Stimulated activated naive CD4-positive, alpha-beta T cell treated with Interleukin-2 at 50 U/mL for 16 hours (primary cell): ENCODE measurements at regions not wholly inside any gene's neighbourhood (a gene's known extent, or its start where the extent isn't known, plus 50 kb on each side); places are given as distances from the start of the nearest gene placed in this dataset.

Source experiments
- DNase-seq: peaks from one replicate; lab custom pipeline; 2025; lab: John Stamatoyannopoulos, UW

DNA sequence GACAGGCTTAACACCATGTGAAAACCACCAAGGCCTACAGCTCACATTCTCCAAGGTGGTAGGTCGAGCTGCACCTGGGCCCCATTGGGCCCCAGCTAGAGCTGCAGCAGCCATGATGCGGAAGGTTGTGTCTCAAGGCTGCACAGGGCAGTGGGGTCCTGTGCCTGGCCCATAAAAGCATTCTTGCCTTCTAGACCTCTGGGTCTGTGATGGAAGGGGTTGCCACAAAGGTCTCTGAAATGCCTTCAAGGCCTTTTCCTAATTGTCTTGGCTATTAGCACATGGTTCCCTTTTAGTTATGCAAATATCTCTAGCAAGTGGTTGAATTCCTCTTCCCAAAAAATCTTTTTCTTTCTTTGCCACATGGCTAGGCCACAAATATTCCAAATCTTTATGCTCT lies 52.5 kb upstream of the C11orf58 start:
- DNase-seq = no peak

GRCh38 chr11:16678466-16679116 lies 59.9 kb upstream of the C11orf58 start:
- DNase-seq = no peak

DNA sequence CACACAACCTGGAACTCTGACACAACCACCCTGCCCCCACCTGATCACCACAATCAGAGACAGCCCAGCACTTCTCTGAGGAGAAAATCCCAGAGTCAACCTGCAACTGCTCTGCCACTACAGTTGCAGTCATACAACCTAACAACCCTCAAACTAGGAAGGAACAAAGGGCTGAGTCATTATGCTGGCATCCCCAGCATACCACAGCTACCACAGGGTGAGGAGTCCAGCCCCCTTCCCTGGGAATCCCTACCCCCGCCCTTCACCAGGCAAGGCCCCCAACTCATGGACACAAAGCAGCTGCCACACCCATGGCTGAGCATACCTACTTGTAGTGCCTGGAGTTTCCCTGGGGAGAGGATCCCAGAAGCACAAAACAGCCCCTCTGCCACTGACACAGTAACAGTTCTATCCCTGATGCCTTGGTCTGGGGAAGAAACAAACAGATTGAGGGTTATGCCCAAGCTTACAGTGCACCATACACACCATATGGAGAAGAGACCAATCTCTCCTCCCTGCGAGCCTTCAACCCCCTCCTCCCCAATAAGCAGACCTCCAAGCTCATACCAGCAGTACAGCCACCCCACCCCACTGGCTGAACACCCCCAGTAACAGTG lies 68.5 kb upstream of the C11orf58 start:
- DNase-seq = no peak

DNA sequence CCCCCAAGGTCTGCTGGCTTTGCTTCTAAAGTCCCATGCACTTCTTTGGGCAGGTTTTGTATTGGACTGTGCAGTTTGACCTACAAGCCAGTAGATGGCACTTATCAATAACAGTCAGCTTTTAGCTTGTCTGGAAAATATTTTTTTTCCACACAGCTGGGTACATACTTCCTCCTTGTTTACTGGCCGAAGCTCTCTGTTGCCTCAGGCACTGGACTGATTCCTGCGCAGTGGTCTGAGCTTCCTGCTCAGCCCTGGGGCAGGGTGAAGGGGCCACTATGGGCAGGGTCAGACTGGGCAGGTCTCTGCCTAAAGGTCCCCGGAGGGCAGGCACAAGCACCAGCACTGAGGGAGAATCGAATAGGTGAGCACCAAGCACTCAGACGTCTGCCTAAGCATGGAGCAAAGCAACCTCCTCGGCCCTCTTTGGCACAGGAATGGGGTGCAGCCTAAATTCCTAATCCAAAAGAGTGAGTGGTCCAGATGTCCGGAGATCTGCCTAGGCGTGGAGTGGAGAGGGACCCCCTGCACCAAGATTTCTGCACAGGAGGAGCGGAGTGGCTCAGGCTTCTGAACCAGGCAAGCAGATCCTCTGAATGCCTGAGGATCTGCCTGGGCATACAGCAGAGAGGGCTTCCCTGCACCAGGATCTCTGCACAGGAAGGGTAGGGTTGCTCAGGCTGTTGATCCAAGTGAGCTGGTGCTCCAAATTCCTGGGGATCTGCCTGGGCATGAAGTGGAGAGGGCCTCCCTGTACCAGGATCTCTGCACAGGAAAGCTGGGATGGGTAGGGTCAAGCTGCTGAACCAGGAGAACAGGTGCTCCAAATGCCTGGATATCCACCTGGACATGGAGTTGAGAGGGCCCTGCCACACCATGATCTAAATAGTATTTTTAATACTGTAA lies 105.9 kb upstream of the C11orf58 start:
- no peak for DNase-seq

DNA sequence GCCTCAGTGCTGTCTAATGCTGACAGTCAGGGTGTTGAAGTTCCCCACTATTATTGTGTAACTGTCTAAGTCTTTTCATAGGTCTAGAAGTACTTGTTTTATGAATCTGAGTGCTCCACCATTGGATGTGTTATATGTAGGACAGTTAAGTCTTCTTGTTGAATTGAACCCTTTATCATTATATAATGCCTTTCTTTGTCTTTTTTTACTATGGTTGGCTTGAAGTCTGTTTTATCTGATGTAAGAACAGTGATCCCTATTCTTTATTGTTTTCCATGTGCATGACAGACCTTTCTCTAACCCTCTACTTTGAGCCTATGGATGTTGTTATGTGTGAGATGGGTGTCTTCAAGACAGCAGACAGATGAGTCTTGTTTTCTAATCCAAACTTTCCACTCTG lies 107.8 kb upstream of the C11orf58 start:
- DNase-seq = no peak

DNA sequence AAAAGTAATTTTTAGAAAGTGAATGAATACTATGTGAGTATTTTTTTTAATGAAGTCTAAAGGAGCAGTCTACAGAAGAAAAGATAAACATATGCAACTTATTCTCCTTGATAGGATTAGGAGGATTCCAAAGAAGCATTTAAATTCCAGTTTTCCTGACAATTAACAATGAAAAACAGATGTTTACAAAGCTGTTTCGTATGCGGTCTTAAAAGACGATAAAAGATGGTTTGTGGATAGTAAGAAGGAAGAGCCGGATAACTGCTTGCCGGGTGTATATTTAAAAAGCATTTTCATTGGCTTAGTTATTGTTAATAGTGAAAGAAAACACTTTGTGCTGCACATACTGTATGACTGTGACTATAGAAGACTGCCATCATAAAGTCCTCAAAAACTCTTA lies 120.0 kb upstream of the C11orf58 start:
- DNase-seq = no peak

DNA sequence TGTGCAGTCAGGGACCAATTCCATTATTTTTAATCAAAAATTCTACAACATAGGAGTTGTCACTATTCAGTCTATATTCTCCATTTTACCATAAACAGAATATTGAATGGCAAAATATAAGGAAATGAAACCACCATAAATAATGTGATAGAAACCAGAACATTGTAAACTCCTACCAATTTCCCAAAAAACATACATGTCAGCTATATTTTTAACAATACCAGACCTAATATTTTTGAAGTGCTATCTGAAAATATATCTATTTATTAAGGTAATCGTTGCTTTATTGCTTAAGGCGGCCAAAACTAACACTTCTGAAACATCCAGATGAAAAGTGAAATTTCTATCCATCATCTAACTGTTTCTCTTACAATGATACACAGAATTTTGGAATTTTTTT lies 123.0 kb upstream of the C11orf58 start:
- no peak for DNase-seq

GRCh38 chr11:16613512-16614381 lies 124.7 kb upstream of the C11orf58 start:
- DNase-seq = peak; percentile 50

- DNase-seq = no peak
These were observed 125.3 kb upstream of the C11orf58 start for GRCh38 chr11:16613262-16613511.

DNA sequence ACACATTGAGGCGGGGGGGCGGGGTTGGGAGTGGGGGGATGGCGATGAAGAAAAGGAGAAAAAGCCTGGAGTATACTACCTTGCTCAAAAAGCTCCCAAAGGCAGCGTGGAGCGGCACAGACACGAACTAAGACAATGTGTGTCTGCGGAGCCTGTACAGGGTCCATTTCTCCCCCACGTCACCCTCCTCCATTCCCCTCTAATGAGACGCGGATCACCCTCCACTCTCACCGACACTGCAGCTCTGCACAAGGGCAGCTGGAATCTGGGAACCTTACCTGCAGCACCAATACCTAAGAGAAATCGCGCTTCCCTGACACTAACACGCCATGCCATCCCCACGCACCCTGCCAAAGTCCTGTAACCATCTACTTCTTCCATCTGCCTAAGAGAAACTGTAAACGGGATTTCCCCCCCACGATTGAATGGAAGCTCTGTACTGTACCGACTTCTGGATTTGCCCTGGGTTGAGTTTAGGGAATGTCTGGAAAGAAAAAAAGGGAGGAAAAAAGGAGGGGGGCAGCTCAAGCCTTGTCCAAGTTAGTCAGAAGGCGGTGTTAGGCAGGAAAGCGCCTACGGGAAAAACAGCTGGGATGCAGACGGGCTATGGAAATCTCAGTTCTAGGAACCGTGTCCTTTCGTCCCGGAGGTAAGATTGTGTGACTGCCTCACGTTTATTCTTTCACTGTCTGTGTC lies 125.7 kb upstream of the C11orf58 start:
- no peak for DNase-seq

- no peak for DNase-seq
These were observed 126.4 kb upstream of the C11orf58 start for GRCh38 chr11:16611926-16612565.

DNA sequence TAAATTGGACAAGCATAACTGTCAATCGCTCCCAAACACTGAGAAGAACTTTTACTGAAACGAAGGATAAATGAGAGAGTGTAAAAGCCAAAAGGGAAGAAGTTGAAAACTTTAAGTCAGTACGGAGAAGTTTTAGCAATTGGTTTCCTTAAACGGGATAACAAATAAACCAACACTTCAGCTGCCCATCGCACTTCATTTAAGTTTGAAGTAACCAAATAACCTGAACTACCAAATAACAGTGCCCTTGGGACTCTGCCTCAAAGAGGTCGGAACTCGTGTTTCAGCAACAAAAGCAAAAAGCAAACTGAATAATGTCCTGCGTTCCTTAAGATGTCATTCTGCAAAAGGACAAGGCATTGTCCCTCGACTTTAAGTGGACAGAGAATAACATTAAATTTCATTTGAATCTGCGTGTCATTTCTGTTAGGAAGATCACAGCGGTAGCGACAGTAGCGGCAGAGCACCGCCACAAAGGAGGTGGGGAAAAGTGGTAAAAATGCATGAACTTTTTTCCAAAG lies 127.0 kb upstream of the C11orf58 start:
- DNase-seq = no peak

GRCh38 chr11:16610738-16611388 lies 127.6 kb upstream of the C11orf58 start:
- no peak for DNase-seq

DNA sequence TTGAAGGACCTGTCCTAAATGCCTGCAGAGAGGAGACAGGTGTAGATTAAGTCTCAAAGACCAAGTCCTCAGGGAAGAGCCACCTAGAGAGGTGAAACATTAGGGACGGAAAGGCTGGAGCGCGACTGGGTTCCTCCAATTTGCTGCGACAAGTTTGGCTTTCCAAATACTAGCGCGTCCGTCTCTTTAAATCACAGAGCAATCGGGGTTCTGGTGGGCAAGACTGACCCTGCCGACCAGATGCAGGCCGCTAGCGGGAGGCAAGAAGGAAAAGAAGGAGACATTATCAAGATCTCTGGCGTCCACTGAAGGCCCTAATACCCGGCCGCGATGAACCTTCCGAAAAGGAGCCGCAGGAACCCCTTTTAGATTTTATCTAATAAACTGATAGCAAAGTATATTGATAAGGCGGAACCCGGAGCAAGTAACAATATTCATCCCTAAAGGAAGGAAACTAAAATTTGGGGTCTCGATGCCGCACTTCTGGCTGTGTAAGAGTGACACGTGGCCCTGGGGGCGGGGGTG lies 128.2 kb upstream of the C11orf58 start:
- DNase-seq = no peak

DNA sequence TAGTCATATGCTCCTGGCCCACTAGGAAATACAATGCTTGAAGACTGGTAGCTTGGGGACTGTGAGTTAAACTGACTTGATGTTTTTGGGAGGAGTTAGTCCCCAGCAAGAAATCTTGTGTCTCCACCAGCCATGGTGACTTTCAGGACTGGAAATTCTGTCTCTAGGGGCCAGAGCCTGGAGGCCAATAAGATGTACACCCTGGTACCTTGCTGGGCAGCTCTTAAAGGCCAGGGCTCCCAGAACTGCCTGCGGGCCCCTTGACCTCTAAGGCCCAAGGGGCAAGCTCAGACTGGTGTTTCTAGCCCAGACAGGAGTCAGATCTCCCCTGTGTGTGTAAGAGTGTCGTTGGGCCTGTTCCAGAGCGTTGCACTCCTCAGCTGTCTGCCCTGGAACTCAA lies 128.7 kb upstream of the C11orf58 start:
- no peak for DNase-seq

DNA sequence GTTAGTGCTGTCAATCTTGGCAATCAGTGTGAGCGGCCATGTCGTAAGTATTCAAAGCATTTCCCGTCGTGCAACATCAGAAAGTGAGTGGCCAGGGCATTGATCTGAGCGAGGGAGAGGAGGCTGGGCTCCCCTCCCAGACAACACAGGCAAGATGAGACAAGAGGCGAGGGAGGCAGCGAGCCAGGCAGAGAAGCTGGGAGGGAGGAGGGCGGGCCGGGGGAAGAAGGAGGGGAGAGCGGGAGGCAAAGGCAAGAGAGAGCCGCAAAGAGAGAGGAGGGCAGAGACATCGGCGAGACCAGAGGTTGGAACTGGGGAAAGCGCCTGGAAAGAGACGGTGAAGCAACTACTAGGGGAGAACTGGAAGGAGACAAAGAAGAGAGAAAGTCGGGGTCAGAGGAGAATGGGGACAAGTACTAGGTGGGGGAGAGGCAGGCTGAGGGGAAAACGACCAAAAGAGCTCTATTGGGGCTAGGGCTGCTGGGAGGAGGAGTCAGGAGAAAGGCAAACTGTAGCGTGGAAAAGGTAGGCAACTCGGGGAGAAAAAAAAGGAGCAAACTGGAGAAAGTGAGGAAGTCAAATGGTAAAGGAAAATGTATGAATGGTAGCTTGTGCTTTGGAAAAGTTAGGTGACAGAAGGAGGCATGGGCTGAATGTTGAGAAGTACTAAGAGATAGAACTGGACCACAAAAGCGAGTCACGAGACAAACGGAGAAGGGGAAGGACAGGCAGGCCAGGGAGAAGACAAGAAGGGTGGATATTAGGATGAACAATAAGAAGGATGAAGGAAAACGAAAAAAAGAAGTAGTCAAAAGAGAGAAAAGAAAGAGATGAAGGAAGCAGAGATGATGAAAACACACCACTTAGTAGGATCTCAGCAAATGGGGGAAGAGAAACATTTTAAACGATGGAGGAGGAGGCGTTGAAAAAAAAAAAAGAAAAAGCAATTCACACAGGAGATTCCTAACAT lies 130.5 kb upstream of the C11orf58 start:
- no peak for DNase-seq

DNA sequence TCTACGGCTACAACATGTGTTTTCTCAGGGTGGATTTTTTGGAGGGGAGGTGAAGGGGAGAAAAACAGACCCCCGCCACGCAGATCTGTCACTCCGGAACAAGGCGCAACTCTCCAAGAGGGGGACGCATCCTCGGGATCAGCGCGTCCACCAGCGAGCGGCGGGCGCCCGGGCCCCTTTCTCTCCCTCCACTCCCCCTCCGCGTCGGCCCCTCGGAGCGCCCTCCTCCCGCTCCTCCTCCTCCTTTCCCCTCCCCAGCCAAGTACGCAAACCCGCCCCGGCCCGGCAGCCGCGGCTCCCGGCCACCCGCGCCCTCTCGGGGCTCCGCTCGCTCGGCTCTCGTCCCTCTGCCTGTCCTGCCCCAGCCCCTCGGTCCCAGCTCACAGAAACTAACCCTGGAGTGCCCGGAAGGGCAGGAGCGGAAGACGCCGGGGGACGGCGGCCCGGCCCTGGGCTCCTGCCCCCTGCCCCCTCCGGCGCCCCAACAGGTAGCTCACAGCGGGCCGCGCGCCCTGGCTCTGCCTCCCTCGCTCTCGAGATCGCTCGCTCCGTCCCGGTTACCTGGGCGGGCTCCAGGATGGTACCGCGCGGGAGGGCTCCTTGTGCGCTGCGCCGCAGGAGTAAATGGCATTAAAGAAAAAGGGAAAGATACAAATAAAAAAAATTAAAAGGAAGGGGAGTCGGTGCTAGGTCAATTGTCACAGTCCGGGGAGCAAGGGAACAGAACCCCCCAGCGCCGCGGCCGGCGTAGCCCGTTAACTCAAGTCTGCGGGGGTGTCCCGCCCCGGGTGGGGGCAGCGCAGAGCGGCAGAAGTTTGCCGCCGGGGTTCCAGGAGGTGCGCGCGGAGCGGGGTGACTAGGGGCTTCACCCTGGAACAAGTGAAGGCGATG lies 131.4 kb upstream of the C11orf58 start:
- no peak for DNase-seq
